ENCODE measurements at regions not wholly inside any gene's neighbourhood (a gene's known extent, or its start where the extent isn't known, plus 50 kb on each side); places are given as distances from the start of the nearest gene placed in this dataset.

DNA sequence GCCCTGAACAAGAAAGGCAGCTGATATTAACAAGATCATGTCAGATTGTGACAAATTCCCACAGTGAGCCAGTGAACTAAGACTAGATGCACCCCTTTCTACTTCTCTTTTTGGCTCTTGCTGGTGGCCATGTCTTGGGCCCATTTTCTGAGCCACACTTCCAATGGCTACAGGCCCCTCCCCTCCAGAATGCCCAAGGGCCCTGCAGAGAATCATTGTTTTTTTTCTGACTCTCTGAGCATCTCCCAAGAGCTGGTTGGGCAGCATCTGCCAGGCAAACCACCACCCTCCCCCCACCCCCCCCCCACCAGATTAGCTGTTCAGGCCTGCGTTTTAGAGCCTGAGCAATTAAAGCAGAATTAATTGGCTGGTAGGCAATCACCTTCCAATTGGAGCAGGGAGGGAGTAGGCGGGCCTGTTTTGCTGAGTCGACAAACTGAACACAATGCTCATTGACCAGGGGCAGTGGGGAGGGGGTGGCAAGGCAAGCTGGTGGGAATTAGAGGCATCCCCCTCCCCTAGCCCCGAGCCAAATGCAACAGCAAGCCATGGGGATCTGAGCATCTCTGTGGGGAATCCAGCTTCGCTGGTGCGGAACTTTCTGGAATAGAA is 541.4 kb downstream of the MN1 start:
- intact Hi-C loops (cut with micrococcal nuclease) = no loop called here
- Histone ChIP-seq H3K79me2 (ENCODE audit: control insufficient read depth, insufficient read depth, low read length) (no peaks in the 10 kb centered on the region), H3K4me3 (ENCODE audit: control extremely low read depth in 1 of 5, extremely low read depth in 1 of 5, insufficient read depth in 1 of 5, low read depth in 2 of 5, low read length in 4 of 5) (no peak overlapping the region), H3K9ac (ENCODE audit: low read length) (no peak overlapping the region), H3K4me2 (replicated peaks; ENCODE audit: low read depth, low read length, poor library complexity, severe bottlenecking) (no peak overlapping the region), H3K4me1 (ENCODE audit: control insufficient read depth in 2 of 2, insufficient read depth in 2 of 2, low read length in 2 of 2) (no peaks in the 10 kb centered on the region), H3K36me3 (replicated peaks in 1 of 2; ENCODE audit: control extremely low read depth in 1 of 2, control insufficient read depth in 1 of 2, extremely low read depth in 1 of 2, insufficient read depth in 2 of 2, low read length in 1 of 2) (no peaks in the 10 kb centered on the region), H3K27ac (ENCODE audit: low read length in 2 of 2) (no peak overlapping the region), H3K27me3 (replicated peaks in 1 of 4; ENCODE audit: control extremely low read depth in 1 of 4, control insufficient read depth in 3 of 4, insufficient read depth in 4 of 4, low read length in 3 of 4) (peaks cover 0 to 3% (median 0%) of the 10 kb centered on the region in 4 experiments), H3K9me3 (ENCODE audit: control extremely low read depth in 1 of 3, control insufficient read depth in 2 of 3, insufficient read depth in 1 of 3, low read length in 2 of 3) (peaks cover 0 to 16% (median 8%) of the 10 kb centered on the region in 3 donors), H2AFZ (ENCODE audit: insufficient read depth, low read depth, low read length, poor library complexity, severe bottlenecking) (no peak overlapping the region), H4K20me1 (ENCODE audit: control insufficient read depth, insufficient read depth, low read length, poor library complexity, severe bottlenecking) (no peaks in the 10 kb centered on the region)
- Mint-ChIP-seq H3K27me3 (peaks cover 9% of the 10 kb centered on the region), H3K4me3 (no peak overlapping the region), H3K9me3 (ENCODE audit: insufficient read depth) (peaks cover 6% of the 10 kb centered on the region), H3K27ac (no peak overlapping the region), H3K4me1 (no peaks in the 10 kb centered on the region)
- ChIA-PET POLR2A (no interaction called here), CTCF (no interaction called here)
- DNase-seq (no peak), ATAC-seq (ENCODE audit: low read depth) (no peak)
- 100% methylated on average over 1 of the region's 6 CpGs for WGBS (ENCODE audit: insufficient coverage)
- TF ChIP-seq, protein P1, sequence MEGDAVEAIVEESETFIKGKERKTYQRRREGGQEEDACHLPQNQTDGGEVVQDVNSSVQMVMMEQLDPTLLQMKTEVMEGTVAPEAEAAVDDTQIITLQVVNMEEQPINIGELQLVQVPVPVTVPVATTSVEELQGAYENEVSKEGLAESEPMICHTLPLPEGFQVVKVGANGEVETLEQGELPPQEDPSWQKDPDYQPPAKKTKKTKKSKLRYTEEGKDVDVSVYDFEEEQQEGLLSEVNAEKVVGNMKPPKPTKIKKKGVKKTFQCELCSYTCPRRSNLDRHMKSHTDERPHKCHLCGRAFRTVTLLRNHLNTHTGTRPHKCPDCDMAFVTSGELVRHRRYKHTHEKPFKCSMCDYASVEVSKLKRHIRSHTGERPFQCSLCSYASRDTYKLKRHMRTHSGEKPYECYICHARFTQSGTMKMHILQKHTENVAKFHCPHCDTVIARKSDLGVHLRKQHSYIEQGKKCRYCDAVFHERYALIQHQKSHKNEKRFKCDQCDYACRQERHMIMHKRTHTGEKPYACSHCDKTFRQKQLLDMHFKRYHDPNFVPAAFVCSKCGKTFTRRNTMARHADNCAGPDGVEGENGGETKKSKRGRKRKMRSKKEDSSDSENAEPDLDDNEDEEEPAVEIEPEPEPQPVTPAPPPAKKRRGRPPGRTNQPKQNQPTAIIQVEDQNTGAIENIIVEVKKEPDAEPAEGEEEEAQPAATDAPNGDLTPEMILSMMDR (IDR thresholded peaks at IDR 0.05) = no peak
- no peak for TF ChIP-seq EZH2 (IDR thresholded peaks at IDR 0.05; ENCODE audit: borderline replicate concordance, insufficient read depth, low read depth, low read length, poor library complexity, severe bottlenecking)

DNA sequence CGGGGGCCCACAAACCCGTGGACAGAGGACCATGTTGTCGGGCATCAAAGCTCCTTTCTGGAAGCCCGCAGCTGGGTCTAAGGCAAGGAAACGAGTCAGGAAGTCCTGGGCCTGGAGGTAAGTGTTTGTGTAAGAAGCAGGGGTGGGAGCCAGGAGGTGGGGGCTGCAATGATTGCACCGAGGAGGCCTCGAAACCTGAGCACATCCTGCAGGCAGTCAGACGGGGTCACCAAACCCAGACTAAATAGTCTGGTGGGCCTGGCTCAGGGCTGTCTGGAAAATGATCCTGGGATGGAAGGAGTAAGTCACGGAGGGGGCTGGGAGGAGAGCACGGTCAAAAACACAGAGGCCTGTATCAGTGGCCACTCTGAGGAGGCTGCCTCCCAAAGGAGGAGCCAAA is 539.2 kb downstream of the MN1 start:
- Mint-ChIP-seq H3K9me3 (ENCODE audit: insufficient read depth) (no peaks in the 10 kb centered on the region), H3K27me3 (peaks cover 9% of the 10 kb centered on the region), H3K27ac (no peak overlapping the region), H3K4me3 (no peak overlapping the region), H3K4me1 (no peaks in the 10 kb centered on the region)
- Histone ChIP-seq H3K4me2 (replicated peaks; ENCODE audit: low read depth, low read length, poor library complexity, severe bottlenecking) (no peak overlapping the region), H3K9me3 (ENCODE audit: control extremely low read depth in 1 of 3, control insufficient read depth in 2 of 3, insufficient read depth in 1 of 3, low read length in 2 of 3) (peaks cover 0 to 16% (median 0%) of the 10 kb centered on the region in 3 donors), H2AFZ (ENCODE audit: insufficient read depth, low read depth, low read length, poor library complexity, severe bottlenecking) (no peak overlapping the region), H3K4me1 (ENCODE audit: control insufficient read depth in 2 of 2, insufficient read depth in 2 of 2, low read length in 2 of 2) (no peaks in the 10 kb centered on the region), H3K9ac (ENCODE audit: low read length) (no peak overlapping the region), H3K4me3 (ENCODE audit: control extremely low read depth in 1 of 5, extremely low read depth in 1 of 5, insufficient read depth in 1 of 5, low read depth in 2 of 5, low read length in 4 of 5) (no peak overlapping the region), H3K27ac (ENCODE audit: low read length in 2 of 2) (no peak overlapping the region), H3K27me3 (replicated peaks in 1 of 4; ENCODE audit: control extremely low read depth in 1 of 4, control insufficient read depth in 3 of 4, insufficient read depth in 4 of 4, low read length in 3 of 4) (peaks cover 0 to 3% (median 0%) of the 10 kb centered on the region in 4 experiments), H4K20me1 (ENCODE audit: control insufficient read depth, insufficient read depth, low read length, poor library complexity, severe bottlenecking) (no peaks in the 10 kb centered on the region), H3K36me3 (replicated peaks in 1 of 2; ENCODE audit: control extremely low read depth in 1 of 2, control insufficient read depth in 1 of 2, extremely low read depth in 1 of 2, insufficient read depth in 2 of 2, low read length in 1 of 2) (no peaks in the 10 kb centered on the region), H3K79me2 (ENCODE audit: control insufficient read depth, insufficient read depth, low read length) (no peaks in the 10 kb centered on the region)
- intact Hi-C loops (cut with micrococcal nuclease) = no loop called here
- no peak for ATAC-seq (ENCODE audit: low read depth)
- TF ChIP-seq EZH2 (IDR thresholded peaks at IDR 0.05; ENCODE audit: borderline replicate concordance, insufficient read depth, low read depth, low read length, poor library complexity, severe bottlenecking) = no peak
- TF ChIP-seq, protein P1 (IDR thresholded peaks at IDR 0.05) = no peak
- ChIA-PET CTCF (no interaction called here), POLR2A (no interaction called here)
- no peak for DNase-seq
- 78% methylated on average over 10 of the region's 10 CpGs for WGBS (ENCODE audit: insufficient coverage)
